H1 (cell line): ENCODE measurements at regions not wholly inside any gene's neighbourhood (a gene's known extent, or its start where the extent isn't known, plus 50 kb on each side); places are given as distances from the start of the nearest gene placed in this dataset.

Source experiments
- CTCF ChIA-PET: fragments of 300-600 bp; sonication (Branson Sonifier 250); formaldehyde crosslinking; loops from one replicate; lab custom pipeline; 2021; ENCODE audit not compliant: partially characterized antibody; lab: Charles Lee
- POLR2A ChIA-PET: fragments of 300-600 bp; sonication (Branson Sonifier 250); formaldehyde crosslinking; loops from one replicate; lab custom pipeline; 2021; ENCODE audit warnings: inconsistent platforms; ENCODE audit not compliant: partially characterized antibody; lab: Charles Lee
- DNase-seq, 2 experiments: peaks; one replicate each; pipeline versions ENCODE4 v3.0.0 to v3.0.0-alpha.2; 2010 to 2022; ENCODE audit warnings: low spot score in 2 of 2, low read depth in 1 of 2, mixed read lengths in 1 of 2
- FAIRE-seq: peaks from 2 replicates; lab custom pipeline; 2011; peaks lifted over from hg19 to GRCh38; lab: Jason Lieb, UNC
- H2AFZ ChIP-seq: 2 replicates; pipeline ENCODE4 v1.8.1; 2012; ENCODE audit warnings: low read length, inconsistent platforms
- H2AK5ac ChIP-seq: 2 replicates; pipeline ENCODE4 v1.6.1; 2013; ENCODE audit warnings: low read depth, low read length
- H2BK120ac ChIP-seq: replicated peaks from 2 replicates; pipeline ENCODE3; 2013; ENCODE audit warnings: low read depth, low read length, inconsistent platforms
- H2BK12ac ChIP-seq: 2 replicates; pipeline ENCODE4 v1.6.1; 2013; ENCODE audit warnings: low read depth, low read length
- H2BK15ac ChIP-seq: 2 replicates; pipeline ENCODE4 v1.6.1; 2013; ENCODE audit warnings: low read length
- H2BK20ac ChIP-seq: 2 replicates; pipeline ENCODE4 v1.6.1; 2013; ENCODE audit warnings: low read length
- H2BK5ac ChIP-seq: 2 replicates; pipeline ENCODE4 v1.6.1; 2013; ENCODE audit warnings: low read depth, low read length
- H3K14ac ChIP-seq: 2 replicates; pipeline ENCODE4 v1.6.1; 2013; ENCODE audit warnings: inconsistent platforms; ENCODE audit not compliant: insufficient read length
- H3K18ac ChIP-seq: 2 replicates; pipeline ENCODE4 v1.6.1; 2013; ENCODE audit warnings: low read length; ENCODE audit errors: extremely low read depth
- H3K23ac ChIP-seq: 2 replicates; pipeline ENCODE4 v1.6.1; 2013; ENCODE audit warnings: inconsistent platforms; ENCODE audit not compliant: insufficient read length
- H3K23me2 ChIP-seq: 2 replicates; pipeline ENCODE4 v1.6.1; 2013; ENCODE audit warnings: low read depth, low read length
- H3K27ac ChIP-seq: 2 replicates; pipeline ENCODE4 v1.6.1; 2011; ENCODE audit warnings: low read depth, low read length, inconsistent platforms
- H3K27me3 ChIP-seq, 4 experiments: replicated peaks in 1 of 4; 1 replicate in 1 of 4; 2 replicates in 3 of 4; pipeline versions ENCODE4 v1.6.1 to v1.8.1; 2011 to 2013; ENCODE audit warnings: low read length in 3 of 4, mild to moderate bottlenecking in 3 of 4, inconsistent platforms in 2 of 4, mixed read lengths in 2 of 4, moderate library complexity in 1 of 4; ENCODE audit not compliant: control insufficient read depth in 3 of 4, insufficient read depth in 3 of 4; ENCODE audit errors: extremely low read depth in 1 of 4
- H3K36me3 ChIP-seq, 4 experiments: 2 replicates each; pipeline versions ENCODE4 v1.6.1 to v1.8.1; 2011 to 2013; ENCODE audit warnings: mild to moderate bottlenecking in 4 of 4, low read length in 3 of 4, moderate library complexity in 2 of 4, control low read depth in 1 of 4, inconsistent platforms in 1 of 4; ENCODE audit not compliant: insufficient read depth in 4 of 4, control insufficient read depth in 2 of 4
- H3K4ac ChIP-seq: replicated peaks from 2 replicates; pipeline ENCODE3; 2013; ENCODE audit warnings: low read length, low read depth, mixed read lengths, inconsistent platforms; ENCODE audit not compliant: insufficient read length
- H3K4me1 ChIP-seq, 4 experiments: replicated peaks in 1 of 4; 1 replicate in 1 of 4; 2 replicates in 3 of 4; pipeline versions ENCODE4 v1.6.1 to v1.8.1; 2011 to 2013; ENCODE audit warnings: low read length in 3 of 4, inconsistent platforms in 2 of 4, mixed read lengths in 1 of 4; ENCODE audit not compliant: insufficient read depth in 4 of 4, control insufficient read depth in 3 of 4
- H3K4me2 ChIP-seq, 2 experiments: 2 replicates each; pipeline versions ENCODE4 v1.6.1 to v1.8.1; 2011 to 2013; ENCODE audit warnings: low read depth in 2 of 2, low read length in 2 of 2, control low read depth in 1 of 2, inconsistent platforms in 1 of 2, mild to moderate bottlenecking in 1 of 2; ENCODE audit not compliant: insufficient read depth in 1 of 2
- H3K4me3 ChIP-seq, 4 experiments: fragments of 200-600, 300-600 bp in 1 of 4; sonication (generic), shearing (Covaris generic), sonication (Bioruptor Twin) in 1 of 4; 2 replicates each; pipeline versions ENCODE4 v1.5.1 to v1.8.1; 2011 to 2016; ENCODE audit warnings: low read length in 4 of 4, low read depth in 3 of 4, control low read depth in 2 of 4, inconsistent platforms in 2 of 4, mild to moderate bottlenecking in 2 of 4, mixed read lengths in 1 of 4, moderate library complexity in 1 of 4; ENCODE audit not compliant: insufficient read depth in 2 of 4; ENCODE audit errors: extremely low read depth in 1 of 4
- H3K56ac ChIP-seq: replicated peaks from 2 replicates; pipeline ENCODE3; 2013; ENCODE audit warnings: low read depth, mild to moderate bottlenecking, mixed read lengths, low read length, inconsistent platforms; ENCODE audit not compliant: insufficient read length
- H3K79me1 ChIP-seq: 2 replicates; pipeline ENCODE4 v1.6.1; 2013; ENCODE audit warnings: low read depth, low read length, control low read depth
- H3K79me2 ChIP-seq, 2 experiments: 2 replicates each; pipeline versions ENCODE4 v1.6.1 to v1.8.1; 2012 to 2013; ENCODE audit warnings: low read length in 2 of 2, mild to moderate bottlenecking in 2 of 2, inconsistent platforms in 1 of 2; ENCODE audit not compliant: insufficient read depth in 2 of 2, control insufficient read depth in 1 of 2
- H3K9ac ChIP-seq, 4 experiments: replicated peaks in 1 of 4; 1 replicate in 1 of 4; 2 replicates in 3 of 4; pipeline versions ENCODE4 v1.6.1 to v1.8.1; 2011 to 2013; ENCODE audit warnings: low read depth in 3 of 4, low read length in 3 of 4, control low read depth in 2 of 4, mild to moderate bottlenecking in 2 of 4, moderate library complexity in 2 of 4, inconsistent platforms in 1 of 4; ENCODE audit errors: extremely low read depth in 1 of 4
- H3K9me3 ChIP-seq, 2 experiments: 2 replicates each; pipeline versions ENCODE4 v1.6.1 to v1.8.1; 2012 to 2013; ENCODE audit warnings: mild to moderate bottlenecking in 2 of 2, moderate library complexity in 2 of 2, control low read depth in 1 of 2, inconsistent platforms in 1 of 2, low read depth in 1 of 2, low read length in 1 of 2, mixed read lengths in 1 of 2; ENCODE audit not compliant: insufficient read depth in 2 of 2
- H4K20me1 ChIP-seq, 2 experiments: replicated peaks in 1 of 2; 2 replicates each; pipeline versions ENCODE3 to v1.8.1; 2011 to 2013; ENCODE audit warnings: inconsistent platforms in 2 of 2, low read length in 2 of 2, mild to moderate bottlenecking in 1 of 2; ENCODE audit not compliant: insufficient read depth in 2 of 2, control insufficient read depth in 1 of 2
- H4K5ac ChIP-seq: 2 replicates; pipeline ENCODE4 v1.6.1; 2013; ENCODE audit warnings: low read length, low read depth, mixed read lengths, inconsistent platforms; ENCODE audit not compliant: insufficient read length
- H4K8ac ChIP-seq: 2 replicates; pipeline ENCODE4 v1.8.0; 2013; ENCODE audit warnings: mild to moderate bottlenecking, moderate library complexity, low read length, inconsistent platforms; ENCODE audit not compliant: insufficient read depth; ENCODE audit errors: extremely low read depth
- H4K91ac ChIP-seq: replicated peaks from 2 replicates; pipeline ENCODE3; 2013; ENCODE audit warnings: low read length, mixed read lengths, inconsistent platforms; ENCODE audit not compliant: insufficient read length
- CHD1 ChIP-seq: IDR thresholded peaks from 2 replicates; pipeline ENCODE4 v1.6.1; 2012; ENCODE audit warnings: low read depth, low read length, improper control_type of control experiment
- SIX5 ChIP-seq: IDR thresholded peaks from 2 replicates; pipeline ENCODE4 v1.6.1; 2011; ENCODE audit warnings: mild to moderate bottlenecking, low read depth, low read length
- WGBS, 2 experiments: shearing (Covaris generic) in 1 of 2; methylation state at CpG; one replicate each; pipeline versions ENCODE4 v1.1.6 to v1.1.7; 2013 to 2015; ENCODE audit warnings: low lambda C conversion rate in 2 of 2, mixed read lengths in 2 of 2, inconsistent platforms in 1 of 2, low coverage in 1 of 2, missing lambda C conversion rate in 1 of 2; ENCODE audit not compliant: insufficient replicate concordance in 2 of 2, insufficient coverage in 1 of 2, insufficient read length in 1 of 2; ENCODE audit errors: extremely low coverage in 1 of 2, missing lambda C conversion rate in 1 of 2; 5-methylcytosine and 5-hydroxymethylcytosine counted together
- TF ChIP-seq, protein P1 (sequence below), 3 experiments: IDR thresholded peaks; 1 replicate in 2 of 3; 2 replicates in 1 of 3; pipeline versions ENCODE4 v1.5.1 to v1.6.1; 2011; ENCODE audit warnings: low read length in 3 of 3, mild to moderate bottlenecking in 3 of 3, inconsistent platforms in 2 of 3, low read depth in 1 of 3, moderate library complexity in 1 of 3; ENCODE audit not compliant: insufficient read depth in 1 of 3; ENCODE audit errors: control extremely low read depth in 1 of 3
- TF ChIP-seq, protein P2 (sequence below): IDR thresholded peaks from 2 replicates; pipeline ENCODE4 v1.6.1; 2012; ENCODE audit warnings: inconsistent platforms

DNA sequence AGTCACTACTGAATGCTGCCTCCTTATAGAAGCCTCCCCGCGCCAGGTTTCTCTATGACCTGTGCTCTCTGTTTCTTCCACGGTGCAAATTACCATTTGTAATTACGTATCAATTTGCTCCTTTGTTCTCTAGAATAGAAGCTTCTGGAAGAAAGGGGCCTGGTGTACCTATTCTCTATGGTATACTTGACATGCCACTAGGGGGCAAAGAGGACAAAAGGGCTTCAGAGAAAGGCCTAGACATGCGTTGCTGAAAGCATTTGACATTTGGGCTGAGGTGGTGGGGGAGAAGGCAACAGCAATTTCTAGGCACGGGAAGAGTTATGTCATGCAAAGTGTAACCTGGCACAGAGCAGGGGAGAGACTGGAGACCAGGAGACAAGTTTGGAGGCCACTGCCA is 148.7 kb downstream of the WDR11 start:
- Histone ChIP-seq H3K79me2 (no peaks in the 10 kb centered on the region), H2BK20ac (peak overlapping the region; percentile 61; the same call in 1 of the 2 replicates), H4K20me1 (no peaks in the 10 kb centered on the region), H3K4ac (no peak overlapping the region), H2AK5ac (no peak overlapping the region; the same call in 1 of the 2 replicates), H3K27me3 (no peaks in the 10 kb centered on the region; a peak in 2 of 7 replicates), H3K4me2 (no peak overlapping the region), H2BK120ac (no peak overlapping the region), H3K23me2 (no peaks in the 10 kb centered on the region; the same call in 1 of the 2 replicates), H4K91ac (no peak overlapping the region), H3K9me3 (no peaks in the 10 kb centered on the region), H4K8ac (no peak overlapping the region), H3K56ac (no peak overlapping the region), H3K9ac (no peak overlapping the region), H4K5ac (no peak overlapping the region), H2BK12ac (no peak overlapping the region), H3K79me1 (no peaks in the 10 kb centered on the region), H2AFZ (no peak overlapping the region), H2BK5ac (no peak overlapping the region), H3K18ac (no peak overlapping the region), H3K27ac (no peak overlapping the region), H2BK15ac (no peak overlapping the region), H3K36me3 (no peaks in the 10 kb centered on the region), H3K23ac (no peak overlapping the region), H3K4me3 (no peak overlapping the region), H3K4me1 (peaks cover 0 to 4% (median under 1%) of the 10 kb centered on the region in 4 experiments; a peak in 2 of 7 replicates), H3K14ac (no peak overlapping the region)
- POLR2A ChIA-PET, result no interaction called here
- DNase-seq (no peak), FAIRE-seq (no peak)
- CTCF ChIA-PET, result interaction anchor here (0.5 to 2.0 kb wide), 8 partner anchors 14 to 329 kb away, joined by 3 to 4 read pairs (median 3); no protein-coding TSS in a partner anchor
- TF ChIP-seq, protein P1, sequence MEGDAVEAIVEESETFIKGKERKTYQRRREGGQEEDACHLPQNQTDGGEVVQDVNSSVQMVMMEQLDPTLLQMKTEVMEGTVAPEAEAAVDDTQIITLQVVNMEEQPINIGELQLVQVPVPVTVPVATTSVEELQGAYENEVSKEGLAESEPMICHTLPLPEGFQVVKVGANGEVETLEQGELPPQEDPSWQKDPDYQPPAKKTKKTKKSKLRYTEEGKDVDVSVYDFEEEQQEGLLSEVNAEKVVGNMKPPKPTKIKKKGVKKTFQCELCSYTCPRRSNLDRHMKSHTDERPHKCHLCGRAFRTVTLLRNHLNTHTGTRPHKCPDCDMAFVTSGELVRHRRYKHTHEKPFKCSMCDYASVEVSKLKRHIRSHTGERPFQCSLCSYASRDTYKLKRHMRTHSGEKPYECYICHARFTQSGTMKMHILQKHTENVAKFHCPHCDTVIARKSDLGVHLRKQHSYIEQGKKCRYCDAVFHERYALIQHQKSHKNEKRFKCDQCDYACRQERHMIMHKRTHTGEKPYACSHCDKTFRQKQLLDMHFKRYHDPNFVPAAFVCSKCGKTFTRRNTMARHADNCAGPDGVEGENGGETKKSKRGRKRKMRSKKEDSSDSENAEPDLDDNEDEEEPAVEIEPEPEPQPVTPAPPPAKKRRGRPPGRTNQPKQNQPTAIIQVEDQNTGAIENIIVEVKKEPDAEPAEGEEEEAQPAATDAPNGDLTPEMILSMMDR (IDR thresholded peaks at IDR 0.05; ENCODE audit: control extremely low read depth in 1 of 3, insufficient read depth in 1 of 3, low read depth in 1 of 3, low read length in 3 of 3), result peak in 1 of 3 experiments; percentile 41; a peak in 2 of 4 replicates
- TF ChIP-seq, protein P2, sequence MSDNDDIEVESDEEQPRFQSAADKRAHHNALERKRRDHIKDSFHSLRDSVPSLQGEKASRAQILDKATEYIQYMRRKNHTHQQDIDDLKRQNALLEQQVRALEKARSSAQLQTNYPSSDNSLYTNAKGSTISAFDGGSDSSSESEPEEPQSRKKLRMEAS, result no peak
- TF ChIP-seq SIX5 (no peak), CHD1 (no peak)
- 84% methylated on average over 6 of the region's 6 CpGs; no CpG with 5 or more reads in 1 of the 2 experiments for WGBS, 2 experiments
